IPS-18a (cell line): ENCODE measurements at regions not wholly inside any gene's neighbourhood (a gene's known extent, or its start where the extent isn't known, plus 50 kb on each side); places are given as distances from the start of the nearest gene placed in this dataset.

Source experiments
- H3K27ac ChIP-seq: one replicate; pipeline ENCODE4 v1.5.1; 2013; ENCODE audit warnings: low read length
- H3K27me3 ChIP-seq: one replicate; pipeline ENCODE4 v1.6.1; 2013; ENCODE audit warnings: mild to moderate bottlenecking, low read length; ENCODE audit not compliant: control insufficient read depth, insufficient read depth
- H3K36me3 ChIP-seq: one replicate; pipeline ENCODE4 v1.6.1; 2013; ENCODE audit warnings: low read depth, low read length; ENCODE audit not compliant: control insufficient read depth
- H3K4me1 ChIP-seq: one replicate; pipeline ENCODE4 v1.6.1; 2013; ENCODE audit warnings: low read depth, low read length; ENCODE audit not compliant: control insufficient read depth
- H3K4me3 ChIP-seq: one replicate; pipeline ENCODE4 v1.5.1; 2013; ENCODE audit warnings: low read length
- H3K9ac ChIP-seq: one replicate; pipeline ENCODE4 v1.6.1; 2013; ENCODE audit warnings: mild to moderate bottlenecking, low read length, moderate library complexity
- H3K9me3 ChIP-seq: one replicate; pipeline ENCODE4 v1.6.1; 2013; ENCODE audit warnings: low read depth, low read length; ENCODE audit not compliant: control insufficient read depth

GRCh38 chr5:120958877-120959485, 494.9 kb downstream of the PRR16 start:
- H3K27ac ChIP-seq: no peak overlapping the region
- no peaks in the 10 kb centered on the region for H3K27me3 ChIP-seq
- no peaks in the 10 kb centered on the region for H3K36me3 ChIP-seq
- no peak overlapping the region for H3K9ac ChIP-seq
- no peaks in the 10 kb centered on the region for H3K4me1 ChIP-seq
- no peak overlapping the region for H3K4me3 ChIP-seq
- peaks cover 3% of the 10 kb centered on the region for H3K9me3 ChIP-seq

GRCh38 chr5:120960510-120960909, 496.4 kb downstream of the PRR16 start:
- no peaks in the 10 kb centered on the region for H3K4me1 ChIP-seq
- no peak overlapping the region for H3K4me3 ChIP-seq
- no peaks in the 10 kb centered on the region for H3K36me3 ChIP-seq
- H3K27me3 ChIP-seq: no peaks in the 10 kb centered on the region
- H3K9me3 ChIP-seq: no peaks in the 10 kb centered on the region
- no peak overlapping the region for H3K9ac ChIP-seq
- H3K27ac ChIP-seq: no peak overlapping the region

GRCh38 chr5:120967366-120967765, 503.3 kb downstream of the PRR16 start:
- no peak overlapping the region for H3K9ac ChIP-seq
- H3K4me1 ChIP-seq: no peaks in the 10 kb centered on the region
- H3K36me3 ChIP-seq: no peaks in the 10 kb centered on the region
- no peak overlapping the region for H3K4me3 ChIP-seq
- H3K9me3 ChIP-seq: no peaks in the 10 kb centered on the region
- H3K27me3 ChIP-seq: no peaks in the 10 kb centered on the region
- H3K27ac ChIP-seq: no peak overlapping the region

DNA sequence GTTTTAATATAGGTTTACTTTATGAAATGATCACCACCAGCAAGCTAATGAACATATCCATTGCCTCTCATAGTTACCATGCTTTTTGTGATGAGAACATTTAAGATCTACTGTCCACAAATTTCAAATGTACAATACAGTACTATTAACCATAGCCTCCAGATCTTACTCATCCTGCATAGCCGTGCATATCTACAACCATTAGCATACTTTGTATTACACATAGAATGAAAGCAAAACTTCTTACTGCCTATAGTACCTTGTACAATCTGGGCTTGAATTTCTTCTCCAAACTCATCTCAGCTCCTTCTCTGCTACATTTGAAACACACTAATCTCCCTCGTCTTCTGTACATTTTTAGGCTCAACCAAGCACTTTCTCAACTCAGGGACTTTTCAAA, 510.6 kb downstream of the PRR16 start:
- Histone ChIP-seq H3K27ac (no peak overlapping the region), H3K4me3 (no peak overlapping the region), H3K4me1 (no peaks in the 10 kb centered on the region), H3K27me3 (no peaks in the 10 kb centered on the region), H3K9ac (no peak overlapping the region), H3K36me3 (no peaks in the 10 kb centered on the region), H3K9me3 (no peaks in the 10 kb centered on the region)

DNA sequence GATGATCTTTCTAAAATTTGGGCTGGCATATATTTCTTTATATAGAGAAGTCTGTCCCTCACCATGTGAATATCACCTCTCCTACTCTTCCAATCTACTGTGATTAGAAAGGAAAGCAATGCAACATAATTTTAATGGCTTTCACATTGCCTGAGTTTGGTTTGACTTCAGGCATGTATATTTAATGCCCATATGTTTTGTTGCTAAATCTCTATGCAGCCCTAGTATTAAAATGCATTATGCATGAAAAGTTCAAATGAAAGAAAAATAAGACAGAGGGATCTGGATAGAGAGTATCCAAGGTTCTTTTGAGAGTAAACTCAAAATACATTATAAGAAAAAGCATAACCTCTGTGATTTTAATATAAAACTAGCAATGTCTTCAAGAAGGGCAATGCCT, 518.3 kb downstream of the PRR16 start:
- no peaks in the 10 kb centered on the region for H3K36me3 ChIP-seq
- no peaks in the 10 kb centered on the region for H3K9me3 ChIP-seq
- no peaks in the 10 kb centered on the region for H3K27me3 ChIP-seq
- no peaks in the 10 kb centered on the region for H3K4me1 ChIP-seq
- H3K27ac ChIP-seq: no peak overlapping the region
- H3K4me3 ChIP-seq: no peak overlapping the region
- no peak overlapping the region for H3K9ac ChIP-seq

DNA sequence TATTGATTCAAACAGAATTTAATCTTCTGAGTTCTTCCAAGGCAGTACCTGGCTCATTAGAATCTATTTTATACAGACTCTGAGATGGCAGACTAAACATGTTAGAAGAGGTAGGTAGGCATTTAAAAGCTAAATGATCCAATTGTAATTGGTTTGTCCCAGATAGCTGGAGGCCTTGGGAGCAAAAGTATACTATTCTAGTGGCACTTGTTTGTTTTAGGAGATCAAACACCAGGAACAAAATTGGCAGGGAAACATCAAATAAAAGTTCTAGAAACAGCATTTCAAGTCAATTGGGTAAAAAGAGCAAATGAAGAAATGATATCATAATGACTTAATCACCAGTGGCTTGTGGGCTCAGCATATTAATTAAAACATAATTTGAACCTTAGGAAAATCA, 521.4 kb downstream of the PRR16 start:
- no peaks in the 10 kb centered on the region for H3K27me3 ChIP-seq
- H3K9ac ChIP-seq: no peak overlapping the region
- H3K9me3 ChIP-seq: no peaks in the 10 kb centered on the region
- no peaks in the 10 kb centered on the region for H3K36me3 ChIP-seq
- H3K27ac ChIP-seq: no peak overlapping the region
- no peaks in the 10 kb centered on the region for H3K4me1 ChIP-seq
- H3K4me3 ChIP-seq: no peak overlapping the region

DNA sequence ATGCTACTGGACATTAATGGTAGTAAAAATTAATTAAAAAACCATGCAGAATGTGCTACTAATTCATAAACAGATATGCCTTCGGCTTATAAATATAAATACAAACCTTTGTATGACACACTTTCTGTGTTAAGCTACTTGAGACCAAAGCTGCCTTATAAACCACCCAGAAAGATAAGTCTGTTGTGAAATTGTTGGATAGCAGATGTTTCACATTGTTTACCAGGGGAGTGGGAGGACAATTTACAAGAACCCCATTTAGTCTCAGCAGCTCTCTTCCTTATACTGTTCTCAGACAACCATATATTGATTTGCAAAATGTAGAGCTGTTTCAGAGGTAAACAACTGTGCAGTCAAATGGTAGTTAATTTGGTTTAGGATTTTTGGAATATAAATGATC, 524.4 kb downstream of the PRR16 start:
- Histone ChIP-seq H3K4me1 (no peaks in the 10 kb centered on the region), H3K27ac (no peak overlapping the region), H3K4me3 (no peak overlapping the region), H3K27me3 (no peaks in the 10 kb centered on the region), H3K9me3 (no peaks in the 10 kb centered on the region), H3K36me3 (no peaks in the 10 kb centered on the region), H3K9ac (no peak overlapping the region)

DNA sequence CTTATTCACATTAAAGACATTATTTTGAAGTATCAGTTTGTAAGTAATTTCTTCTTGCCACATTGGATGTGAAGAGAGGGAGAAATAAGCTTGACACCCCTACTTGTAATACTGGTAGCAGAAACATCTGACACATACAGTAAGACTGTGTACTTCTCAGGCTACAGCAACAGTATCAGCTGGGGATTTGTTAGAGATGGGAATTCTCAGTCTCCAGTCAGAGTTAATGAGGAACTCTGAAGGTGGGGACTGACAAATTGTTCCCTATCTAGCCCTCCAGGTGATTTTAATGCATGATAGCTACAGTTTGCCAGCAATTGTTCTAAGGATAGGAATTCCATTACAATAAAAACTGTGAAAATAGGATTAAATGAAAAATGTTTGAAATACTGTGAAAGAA, 524.8 kb downstream of the PRR16 start:
- Histone ChIP-seq H3K4me1 (no peaks in the 10 kb centered on the region), H3K4me3 (no peak overlapping the region), H3K9ac (no peak overlapping the region), H3K9me3 (no peaks in the 10 kb centered on the region), H3K27me3 (no peaks in the 10 kb centered on the region), H3K36me3 (no peaks in the 10 kb centered on the region), H3K27ac (no peak overlapping the region)

GRCh38 chr5:120991569-120991968, 527.5 kb downstream of the PRR16 start:
- Histone ChIP-seq H3K9ac (no peak overlapping the region), H3K27ac (no peak overlapping the region), H3K4me3 (no peak overlapping the region), H3K4me1 (no peaks in the 10 kb centered on the region), H3K27me3 (no peaks in the 10 kb centered on the region), H3K36me3 (no peaks in the 10 kb centered on the region), H3K9me3 (no peaks in the 10 kb centered on the region)

- H3K9ac ChIP-seq: no peak overlapping the region
- H3K4me3 ChIP-seq: no peak overlapping the region
- H3K27ac ChIP-seq: no peak overlapping the region
Observed at GRCh38 chr5:120994112-120994511, 530.0 kb downstream of the PRR16 start.

DNA sequence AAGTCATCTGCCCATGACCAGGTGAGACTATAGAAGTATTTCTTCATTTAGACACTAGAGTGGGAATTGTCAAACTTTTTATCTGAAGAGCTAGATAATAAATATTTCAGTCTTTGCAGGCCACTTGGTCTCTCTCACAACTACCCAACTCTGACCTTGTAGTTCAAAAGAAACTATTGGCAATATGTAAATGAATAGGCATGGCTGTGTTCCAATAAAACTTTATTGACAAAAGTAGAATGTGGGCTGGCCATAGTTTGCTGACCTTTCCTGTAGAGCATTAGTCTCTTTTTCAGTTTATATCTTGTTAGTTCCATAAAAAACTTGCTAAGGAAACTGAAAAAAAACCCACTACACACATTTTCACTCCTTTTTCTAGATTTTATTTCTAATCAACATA, 535.5 kb downstream of the PRR16 start:
- Histone ChIP-seq H3K4me1 (no peaks in the 10 kb centered on the region), H3K36me3 (no peaks in the 10 kb centered on the region)

More at GRCh38 chr5:120994112-120994511, 530.0 kb downstream of the PRR16 start:
- H3K36me3 ChIP-seq: no peaks in the 10 kb centered on the region
- no peaks in the 10 kb centered on the region for H3K9me3 ChIP-seq
- H3K4me1 ChIP-seq: no peaks in the 10 kb centered on the region
- no peaks in the 10 kb centered on the region for H3K27me3 ChIP-seq

DNA sequence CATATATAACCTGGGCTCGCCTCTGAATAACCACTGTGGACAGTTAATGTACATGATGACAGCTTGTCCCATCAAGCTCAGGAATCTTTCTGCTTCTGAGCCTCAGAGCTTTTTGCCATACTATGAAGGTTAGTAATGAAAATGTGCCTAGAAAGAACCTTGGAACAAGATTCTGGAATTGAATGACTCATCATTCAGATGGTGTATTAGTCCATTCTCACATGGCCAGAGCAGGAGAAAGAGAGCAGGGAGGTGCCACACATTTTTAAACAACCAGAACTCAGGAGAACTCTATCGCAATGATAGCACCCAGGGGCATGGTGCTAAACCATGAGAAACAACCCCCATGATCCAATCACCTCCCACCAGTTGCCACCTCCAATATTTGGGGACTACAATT, 542.1 kb downstream of the PRR16 start:
- Histone ChIP-seq H3K4me1 (no peaks in the 10 kb centered on the region), H3K9me3 (no peaks in the 10 kb centered on the region), H3K36me3 (no peaks in the 10 kb centered on the region), H3K27me3 (no peaks in the 10 kb centered on the region), H3K4me3 (no peak overlapping the region), H3K27ac (no peak overlapping the region), H3K9ac (no peak overlapping the region)

More for the DNA sequence above, 535.5 kb downstream of the PRR16 start:
- no peaks in the 10 kb centered on the region for H3K27me3 ChIP-seq
- H3K9ac ChIP-seq: no peak overlapping the region
- H3K4me3 ChIP-seq: no peak overlapping the region
- H3K9me3 ChIP-seq: no peaks in the 10 kb centered on the region
- no peak overlapping the region for H3K27ac ChIP-seq
